Hematopoietic multipotent progenitor cell treated with erythropoietin and hydrocortisone succinate and interleukin-3 and kit ligand, for 8 days (in vitro differentiated cells): ENCODE measurements at regions not wholly inside any gene's neighbourhood (a gene's known extent, or its start where the extent isn't known, plus 50 kb on each side); places are given as distances from the start of the nearest gene placed in this dataset.
A peak's percentile ranks its signal among the peaks of the same experiment; 100 is the strongest.

Source experiments
- DNase-seq: peaks from one replicate; pipeline ENCODE4 v3.0.0-alpha.2; 2015

- DNase-seq, result no peak
Measured at GRCh38 chr7:16135658-16136057, 285.7 kb downstream of the CRPPA start.

- DNase-seq, result no peak
Measured at GRCh38 chr7:16130111-16131110, 290.9 kb downstream of the CRPPA start.

- no peak for DNase-seq
Measured at GRCh38 chr7:16129431-16130110, 291.8 kb downstream of the CRPPA start.

- DNase-seq, result no peak
Measured at GRCh38 chr7:16123117-16123770, 298.1 kb downstream of the CRPPA start.

GRCh38 chr7:16121876-16122390 lies 299.4 kb downstream of the CRPPA start:
- no peak for DNase-seq

- no peak for DNase-seq
Measured at GRCh38 chr7:16115374-16115773, 306.0 kb downstream of the CRPPA start.

GRCh38 chr7:16114633-16115032 lies 306.7 kb downstream of the CRPPA start:
- peak; percentile 37 for DNase-seq

- no peak for DNase-seq
Measured at GRCh38 chr7:16114071-16114470, 307.3 kb downstream of the CRPPA start.

- DNase-seq, result no peak
Measured at GRCh38 chr7:16113058-16113457, 308.3 kb downstream of the CRPPA start.

GRCh38 chr7:16106869-16107268 lies 314.5 kb downstream of the CRPPA start:
- DNase-seq, result no peak

- DNase-seq, result no peak
Measured at GRCh38 chr7:16106300-16106699, 315.0 kb downstream of the CRPPA start.

GRCh38 chr7:16099302-16099849 lies 322.0 kb downstream of the CRPPA start:
- DNase-seq, result no peak

GRCh38 chr7:16098585-16099179 lies 322.7 kb downstream of the CRPPA start:
- DNase-seq, result peak; percentile 32

GRCh38 chr7:16098058-16098457 lies 323.3 kb downstream of the CRPPA start:
- no peak for DNase-seq

- no peak for DNase-seq
Measured at GRCh38 chr7:16095171-16095950, 326.0 kb downstream of the CRPPA start.

GRCh38 chr7:16094651-16095050 lies 326.7 kb downstream of the CRPPA start:
- no peak for DNase-seq

- DNase-seq, result no peak
Measured at GRCh38 chr7:16092711-16093110, 328.6 kb downstream of the CRPPA start.

GRCh38 chr7:16091701-16092310 lies 329.5 kb downstream of the CRPPA start:
- DNase-seq, result no peak

- DNase-seq, result no peak
Measured at GRCh38 chr7:16089801-16090200, 331.5 kb downstream of the CRPPA start.

GRCh38 chr7:16089191-16089590 lies 332.1 kb downstream of the CRPPA start:
- no peak for DNase-seq

- DNase-seq, result no peak
Measured at GRCh38 chr7:16086743-16087142, 334.6 kb downstream of the CRPPA start.
